ENCODE measurements at regions not wholly inside any gene's neighbourhood (a gene's known extent, or its start where the extent isn't known, plus 50 kb on each side); places are given as distances from the start of the nearest gene placed in this dataset.

GRCh38 chr12:98194591-98194990 is 320.8 kb upstream of the TMPO start:
- H3K4me3 Mint-ChIP-seq: no peak overlapping the region
- Histone ChIP-seq H4K91ac (ENCODE audit: insufficient read length, low read depth, low read length) (no peak overlapping the region), H2BK12ac (ENCODE audit: insufficient read length, low read depth, low read length) (no peak overlapping the region), H3K79me1 (ENCODE audit: insufficient read depth, low read depth, low read length, poor library complexity, severe bottlenecking) (no peaks in the 10 kb centered on the region), H4K5ac (ENCODE audit: insufficient read length, low read depth, low read length) (no peak overlapping the region), H2BK20ac (ENCODE audit: low read depth, low read length, poor library complexity, severe bottlenecking) (no peak overlapping the region), H2BK5ac (ENCODE audit: insufficient read length, low read length) (no peak overlapping the region), H3K9ac (ENCODE audit: extremely low read depth, insufficient read length, low read length) (no peak overlapping the region), H3K18ac (ENCODE audit: insufficient read length, low read depth, low read length) (no peak overlapping the region), H3K4me2 (ENCODE audit: insufficient read depth, insufficient read length, low read length) (no peak overlapping the region), H3K27ac (ENCODE audit: insufficient read length, low read depth, low read length) (no peak overlapping the region), H3T11ph (ENCODE audit: low read length) (no peak overlapping the region), H3K14ac (ENCODE audit: insufficient read depth, low read length) (no peak overlapping the region), H3K79me2 (ENCODE audit: insufficient read depth, low read length) (no peaks in the 10 kb centered on the region), H2BK120ac (ENCODE audit: low read depth, low read length, poor library complexity, severe bottlenecking) (no peak overlapping the region), H3K4me1 (ENCODE audit: insufficient read depth, low read length) (no peaks in the 10 kb centered on the region), H3K4ac (ENCODE audit: low read depth, low read length) (no peak overlapping the region), H3K23ac (ENCODE audit: insufficient read length, low read depth, low read length) (no peak overlapping the region), H3K9me3 (ENCODE audit: control insufficient read depth, low read depth, low read length) (no peaks in the 10 kb centered on the region), H3K23me2 (ENCODE audit: insufficient read length, low read depth, low read length, poor library complexity, severe bottlenecking) (no peaks in the 10 kb centered on the region), H3K27me3 (ENCODE audit: insufficient read depth, low read length) (no peaks in the 10 kb centered on the region), H4K8ac (replicated peaks; ENCODE audit: insufficient read length, low read depth, low read length) (no peak overlapping the region), H2AFZ (ENCODE audit: low read length) (no peak overlapping the region), H4K20me1 (ENCODE audit: control insufficient read depth, insufficient read depth, insufficient read length) (no peaks in the 10 kb centered on the region), H3K56ac (ENCODE audit: insufficient read length, low read depth, low read length) (no peak overlapping the region), H2BK15ac (ENCODE audit: low read depth, low read length) (no peak overlapping the region), H2AK5ac (ENCODE audit: insufficient read length, low read length) (no peak overlapping the region)
- no peak for DNase-seq
- no peaks in the 10 kb centered on the region for H3K9me3 Mint-ChIP-seq
- TF ChIP-seq, protein P1, sequence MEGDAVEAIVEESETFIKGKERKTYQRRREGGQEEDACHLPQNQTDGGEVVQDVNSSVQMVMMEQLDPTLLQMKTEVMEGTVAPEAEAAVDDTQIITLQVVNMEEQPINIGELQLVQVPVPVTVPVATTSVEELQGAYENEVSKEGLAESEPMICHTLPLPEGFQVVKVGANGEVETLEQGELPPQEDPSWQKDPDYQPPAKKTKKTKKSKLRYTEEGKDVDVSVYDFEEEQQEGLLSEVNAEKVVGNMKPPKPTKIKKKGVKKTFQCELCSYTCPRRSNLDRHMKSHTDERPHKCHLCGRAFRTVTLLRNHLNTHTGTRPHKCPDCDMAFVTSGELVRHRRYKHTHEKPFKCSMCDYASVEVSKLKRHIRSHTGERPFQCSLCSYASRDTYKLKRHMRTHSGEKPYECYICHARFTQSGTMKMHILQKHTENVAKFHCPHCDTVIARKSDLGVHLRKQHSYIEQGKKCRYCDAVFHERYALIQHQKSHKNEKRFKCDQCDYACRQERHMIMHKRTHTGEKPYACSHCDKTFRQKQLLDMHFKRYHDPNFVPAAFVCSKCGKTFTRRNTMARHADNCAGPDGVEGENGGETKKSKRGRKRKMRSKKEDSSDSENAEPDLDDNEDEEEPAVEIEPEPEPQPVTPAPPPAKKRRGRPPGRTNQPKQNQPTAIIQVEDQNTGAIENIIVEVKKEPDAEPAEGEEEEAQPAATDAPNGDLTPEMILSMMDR (conservative IDR thresholded peaks at IDR 0.05): no peak
- H3K4me1 Mint-ChIP-seq: peaks cover 26 to 28% of the 10 kb centered on the region in 2 experiments
- no CpG with 5 or more reads among the region's 3 CpGs for WGBS (ENCODE audit: extremely low coverage, insufficient read length, low lambda C conversion rate)
- H3K27me3 Mint-ChIP-seq (ENCODE audit: low read depth): no peaks in the 10 kb centered on the region
- H3K36me3 Mint-ChIP-seq (ENCODE audit: insufficient read depth in 1 of 3, low read depth in 3 of 3): no peaks in the 10 kb centered on the region
- H3K27ac Mint-ChIP-seq: no peak overlapping the region

All from H9 (cell line).